A172 (cell line): ENCODE measurements at regions not wholly inside any gene's neighbourhood (a gene's known extent, or its start where the extent isn't known, plus 50 kb on each side); places are given as distances from the start of the nearest gene placed in this dataset.

Experiments
- DNase-seq: peaks from one replicate; pipeline ENCODE4 v3.0.0-alpha.2; 2015; ENCODE audit warnings: low spot score

DNA sequence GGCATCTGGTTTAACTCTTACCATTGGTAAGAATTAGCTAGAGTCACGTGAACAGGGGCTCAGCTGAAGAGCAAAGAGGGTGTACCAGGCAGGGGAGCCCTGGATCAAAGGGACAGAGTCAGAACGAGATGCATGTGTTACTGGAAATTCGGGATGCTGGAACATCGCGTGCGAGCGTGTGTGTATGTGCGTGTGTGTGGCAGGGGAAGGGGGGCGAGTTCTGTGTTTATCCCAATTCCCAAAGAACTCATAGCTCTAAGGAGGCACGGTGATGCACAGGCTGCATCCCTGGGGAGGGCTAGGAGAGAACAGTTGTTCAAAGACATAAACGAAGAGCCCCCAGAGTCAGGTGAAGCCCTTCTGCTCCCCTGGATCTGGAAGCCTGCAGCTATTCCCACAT, 353.3 kb downstream of the GADD45G start:
- DNase-seq = no peak

DNA sequence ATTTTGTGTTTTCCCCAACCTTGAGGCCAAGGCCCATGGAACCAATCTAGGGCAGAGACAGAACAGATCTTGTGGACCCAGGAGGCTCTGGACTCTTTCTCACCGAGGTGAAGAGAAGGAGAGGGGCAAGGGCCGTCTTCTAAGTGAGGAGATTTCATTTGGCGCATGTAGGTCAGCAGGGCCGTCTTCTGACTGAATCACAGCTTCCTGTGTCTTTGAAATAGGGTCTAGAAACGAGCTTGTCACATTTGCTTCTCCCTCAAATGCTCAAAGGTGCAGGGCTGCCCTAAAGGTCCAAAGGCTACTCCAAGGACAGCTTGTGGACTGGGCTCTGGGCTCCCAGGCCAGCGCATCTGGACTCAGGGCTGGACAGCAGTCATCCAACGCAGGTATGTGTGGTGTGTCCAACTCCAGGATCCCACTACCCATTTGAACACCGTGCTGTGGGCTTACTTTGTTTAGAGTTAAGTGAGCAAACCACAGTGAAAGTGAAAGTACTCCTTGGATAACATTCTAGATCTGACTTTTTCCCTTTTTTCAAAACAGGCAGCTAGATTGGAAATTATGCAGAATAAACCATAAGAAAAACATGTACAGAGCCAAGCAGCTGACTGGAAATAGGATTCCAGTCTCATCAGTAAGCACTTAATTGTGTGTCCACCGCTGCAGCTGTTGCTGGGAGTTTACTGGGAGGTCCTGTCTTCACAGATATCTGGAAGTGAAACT, 357.0 kb downstream of the GADD45G start:
- no peak for DNase-seq

DNA sequence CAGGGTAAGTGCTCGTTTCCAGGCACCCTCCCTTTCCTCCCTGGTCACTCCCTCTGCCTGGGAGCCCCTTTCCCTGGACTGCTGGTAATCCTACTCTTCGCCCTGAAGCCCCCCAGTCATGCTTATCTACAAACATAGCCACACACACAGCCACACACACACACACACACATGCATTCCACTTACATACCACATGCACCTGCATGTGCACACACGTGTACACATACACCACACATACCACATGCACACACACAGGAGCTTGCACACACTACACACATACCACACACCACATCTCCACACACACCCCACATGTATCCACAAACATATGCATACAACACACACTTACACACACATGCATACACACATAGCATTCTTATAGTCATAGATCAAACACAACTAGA, 358.5 kb downstream of the GADD45G start:
- no peak for DNase-seq

DNA sequence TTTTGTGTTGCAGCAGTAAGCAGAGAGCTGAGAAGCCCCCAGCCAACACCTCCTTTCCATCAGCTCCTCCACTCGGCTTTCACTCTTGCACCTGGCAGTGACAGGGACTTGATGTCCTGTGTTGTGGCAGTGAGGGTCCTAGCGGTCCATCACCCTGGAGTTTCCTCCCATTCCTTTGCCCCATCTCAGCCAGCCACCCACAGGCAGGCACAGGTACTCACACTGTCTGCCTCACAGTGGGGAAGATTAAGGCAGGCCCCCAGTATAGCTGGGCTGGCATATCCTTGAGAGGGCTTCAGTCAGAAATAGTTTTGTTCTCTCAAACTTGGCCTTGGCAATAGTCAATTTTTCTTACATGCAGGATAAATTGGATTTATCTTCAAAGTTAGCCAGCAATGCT, 362.7 kb downstream of the GADD45G start:
- DNase-seq = no peak

DNA sequence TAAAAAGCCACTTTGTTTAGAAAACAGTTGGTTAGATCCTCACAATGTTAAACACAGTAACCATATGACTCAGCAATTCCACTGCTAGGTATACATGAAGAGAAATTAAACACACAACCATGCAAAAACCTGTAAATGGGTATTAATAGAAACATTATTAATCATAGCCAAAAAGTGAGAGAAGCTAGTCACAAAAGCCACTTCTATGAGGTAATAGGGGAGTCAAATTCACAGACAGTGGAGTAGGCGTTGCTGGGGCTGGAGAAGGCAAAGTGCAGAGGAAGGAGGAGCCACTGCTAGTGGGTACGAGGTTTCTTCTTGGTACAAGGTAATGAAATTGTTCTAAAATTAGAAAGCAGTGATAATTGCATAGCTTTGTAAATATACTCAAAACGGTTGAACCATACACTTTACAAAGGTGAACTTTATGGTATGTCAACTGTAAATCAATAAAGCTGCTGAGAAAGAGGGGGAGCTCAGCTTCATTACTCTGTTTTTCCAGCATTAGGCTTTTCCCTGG, 364.4 kb downstream of the GADD45G start:
- DNase-seq = no peak

DNA sequence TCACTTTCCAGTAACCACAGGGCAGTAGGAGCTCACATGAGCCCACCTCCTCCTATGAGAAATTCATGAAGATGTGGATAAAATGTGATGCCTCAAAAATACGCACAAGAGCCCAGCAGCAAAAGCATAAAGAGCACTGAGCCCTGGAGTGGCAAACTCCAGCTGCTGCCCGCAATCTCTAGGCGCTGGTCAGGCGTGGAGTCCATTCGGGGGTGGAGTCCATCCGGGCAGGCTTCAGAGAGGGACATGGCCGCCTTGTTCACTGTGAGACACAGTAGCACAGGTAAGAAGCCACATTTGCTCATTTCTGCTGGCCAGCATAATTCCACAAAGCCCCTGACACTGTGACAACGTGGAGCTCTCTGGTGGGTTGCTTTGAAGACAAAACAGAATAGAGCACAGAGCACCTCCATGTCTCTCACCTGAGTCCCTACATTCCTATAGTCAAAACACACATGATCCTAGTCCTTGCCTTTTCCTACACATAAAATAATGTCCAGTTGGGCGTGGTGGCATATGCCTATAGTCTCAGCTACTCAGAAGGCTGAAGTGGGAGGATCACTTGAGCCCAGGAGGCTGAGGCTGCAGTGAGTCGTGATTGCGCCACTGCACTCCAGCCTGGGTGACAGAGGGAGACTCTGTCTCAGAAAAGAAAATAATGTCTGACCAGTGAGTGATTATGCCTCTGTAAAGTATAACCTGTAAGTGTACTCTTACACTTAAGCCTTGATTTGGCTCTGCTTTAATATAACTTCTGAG, 365.2 kb downstream of the GADD45G start:
- DNase-seq = no peak

DNA sequence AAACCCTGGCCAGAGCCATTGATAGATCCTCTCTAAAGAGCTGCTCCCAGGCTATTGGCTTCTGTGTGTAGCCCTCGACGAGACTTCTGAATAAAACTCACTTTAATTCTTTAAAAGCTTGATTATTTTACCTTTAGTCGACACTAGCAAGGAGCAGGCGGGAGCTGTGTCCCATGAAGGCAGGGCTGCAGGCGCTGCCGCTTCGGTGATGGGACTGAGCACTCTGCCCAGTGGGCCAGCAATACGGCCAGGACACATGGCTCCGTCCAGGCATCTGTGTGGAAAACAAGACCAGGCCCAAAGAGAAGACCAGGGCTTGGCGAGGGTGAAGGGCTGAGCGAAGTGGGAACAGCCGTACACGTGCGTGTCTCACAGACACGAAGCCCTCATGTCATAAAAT, 365.9 kb downstream of the GADD45G start:
- no peak for DNase-seq

DNA sequence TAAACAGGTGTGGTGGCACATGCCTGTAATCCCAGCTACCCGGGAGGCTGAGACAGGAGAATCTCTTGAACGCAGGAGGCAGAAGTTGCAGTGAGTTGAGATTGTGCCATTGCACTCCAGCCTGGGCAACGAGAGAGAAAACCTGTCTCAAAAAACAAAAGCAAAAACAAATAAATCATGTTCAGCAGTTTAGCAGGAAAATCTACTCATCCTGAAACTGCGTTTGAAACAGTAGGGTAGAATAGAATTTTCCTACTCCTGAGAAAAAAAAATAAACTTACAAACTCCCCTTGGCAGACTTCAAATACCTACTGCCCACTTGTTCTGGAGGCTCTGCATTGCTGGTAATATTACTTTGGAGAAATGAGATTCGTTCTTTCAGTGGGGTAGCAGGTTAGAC, 367.7 kb downstream of the GADD45G start:
- DNase-seq = no peak

DNA sequence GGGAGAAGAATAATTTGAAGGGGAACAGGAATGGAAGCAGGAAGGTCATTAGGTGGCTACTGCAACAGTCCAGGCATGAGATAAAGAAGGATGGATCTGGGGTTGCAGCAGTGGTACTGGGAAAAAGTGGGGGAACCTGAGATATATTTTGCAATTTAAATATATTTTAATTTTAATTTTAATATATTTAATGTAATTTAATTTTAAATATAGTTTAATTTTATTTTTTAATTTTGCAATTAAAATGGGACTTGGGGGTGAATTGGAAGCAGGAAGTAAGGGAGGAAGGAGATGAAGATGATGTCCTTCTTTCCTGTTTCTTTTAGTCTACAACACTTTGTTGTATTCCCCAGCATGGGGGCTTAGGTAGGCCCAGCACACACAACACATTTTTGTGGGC, 369.8 kb downstream of the GADD45G start:
- no peak for DNase-seq

DNA sequence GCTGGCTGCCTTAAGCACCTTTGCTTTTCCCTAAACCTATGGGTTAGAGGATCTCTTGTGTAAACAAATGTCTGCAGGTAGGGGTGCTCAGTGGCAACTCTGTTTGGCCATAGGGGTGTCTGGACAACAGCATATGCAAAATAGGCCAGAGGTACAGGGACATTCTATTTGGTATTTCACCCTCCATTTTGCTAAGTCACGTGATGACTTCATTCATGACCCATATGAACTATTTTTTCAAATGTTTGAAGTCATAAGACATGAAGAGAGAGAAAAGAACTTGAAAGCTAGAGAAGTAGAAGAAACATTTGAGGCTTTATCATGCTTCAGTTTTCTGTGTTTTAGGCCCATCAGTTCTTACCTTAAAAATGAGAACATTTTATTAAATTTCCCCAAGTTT, 370.2 kb downstream of the GADD45G start:
- no peak for DNase-seq

DNA sequence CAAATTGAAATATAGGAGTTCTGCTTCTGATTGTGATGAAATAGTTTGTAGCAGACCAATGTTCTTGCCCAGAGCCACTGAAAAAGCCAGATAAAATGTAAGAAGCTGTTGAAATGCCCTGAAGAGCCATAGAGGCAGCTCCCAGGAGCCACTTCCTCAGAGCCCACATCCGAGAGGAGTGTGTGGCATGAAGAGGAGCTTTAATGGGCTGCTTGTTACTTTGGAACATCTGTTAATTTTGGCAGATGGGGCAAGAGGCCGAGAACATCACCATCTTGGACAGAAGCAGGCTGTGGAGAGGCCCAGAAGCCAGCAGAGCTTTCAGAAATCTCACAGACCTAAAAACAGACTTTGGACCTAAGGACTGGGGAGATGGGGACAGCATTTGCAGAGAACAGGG, 370.8 kb downstream of the GADD45G start:
- DNase-seq = no peak

DNA sequence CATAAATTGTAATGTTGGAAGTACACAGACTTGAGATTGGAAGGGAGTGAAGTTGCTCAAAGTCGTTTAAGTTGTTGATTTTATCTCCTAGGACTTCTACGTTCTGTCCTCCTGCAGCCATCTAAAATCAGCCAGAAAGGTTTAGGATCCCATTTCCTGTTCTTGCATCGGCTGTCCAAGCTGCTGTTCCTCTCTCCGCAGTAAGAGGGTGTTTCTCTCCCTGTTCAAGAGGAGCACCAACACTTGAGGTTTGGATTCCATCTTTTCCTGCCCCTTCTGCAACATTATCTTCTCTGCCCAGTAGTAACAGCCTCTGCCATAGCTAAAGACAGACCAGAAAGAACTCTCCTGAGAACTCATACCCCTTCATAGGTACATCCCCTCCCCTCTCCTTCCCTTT, 373.4 kb downstream of the GADD45G start:
- peak; percentile 41 for DNase-seq

DNA sequence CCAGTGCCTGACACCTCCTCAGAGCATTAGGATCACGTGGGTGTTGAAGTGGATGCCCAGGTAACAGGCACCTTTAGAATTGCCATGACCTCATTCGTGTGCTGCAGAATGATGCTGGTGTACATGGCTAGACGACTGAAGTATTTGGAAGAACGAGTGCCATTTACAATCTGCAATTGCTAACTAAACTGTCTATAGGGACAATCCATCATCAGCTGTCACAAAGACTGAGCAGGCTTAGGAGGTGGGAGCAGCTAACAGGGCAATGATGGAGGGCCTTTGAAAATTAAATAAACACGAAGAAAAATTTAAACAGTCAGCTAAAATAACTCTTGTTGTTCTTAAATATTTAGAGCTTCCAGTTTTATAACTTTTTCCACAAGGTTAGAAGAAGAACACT, 375.8 kb downstream of the GADD45G start:
- no peak for DNase-seq

DNA sequence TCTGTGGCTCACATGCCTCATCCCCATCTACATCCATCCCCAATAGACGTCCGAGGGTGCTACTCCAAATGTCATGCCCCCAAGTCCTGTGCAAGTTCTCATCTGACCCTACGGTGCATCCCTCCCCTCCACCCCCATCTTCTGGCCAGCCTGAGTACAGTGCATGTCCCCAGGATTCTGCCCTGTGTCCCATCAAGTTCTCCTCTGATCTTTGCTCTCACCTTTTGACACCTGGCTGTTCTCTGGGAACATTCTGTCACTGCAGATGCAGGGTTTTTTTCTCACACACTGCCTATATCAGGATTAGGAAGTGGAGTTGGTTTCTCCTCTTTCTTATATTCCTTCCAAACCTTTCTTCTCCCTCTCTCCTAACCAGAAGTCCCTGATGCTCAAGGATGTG, 377.2 kb downstream of the GADD45G start:
- DNase-seq = no peak

DNA sequence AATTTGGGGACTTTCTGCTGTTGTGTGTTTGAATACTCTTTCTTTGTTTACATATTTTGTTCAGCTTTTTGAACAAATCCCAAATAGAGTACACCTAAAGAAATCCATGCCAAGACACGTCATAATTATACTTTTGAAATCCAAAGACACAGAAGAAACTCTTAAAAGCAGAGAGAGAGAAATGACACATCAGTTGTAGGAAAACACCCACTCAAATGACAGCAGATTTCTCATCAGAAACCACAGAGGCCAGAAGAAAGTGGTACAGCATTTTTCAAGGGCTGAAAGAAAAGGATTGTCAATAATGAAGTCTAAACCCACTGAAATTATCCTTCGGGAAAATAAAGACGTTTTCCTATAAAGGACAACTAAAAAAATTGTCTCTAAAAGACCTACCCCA, 378.6 kb downstream of the GADD45G start:
- no peak for DNase-seq

DNA sequence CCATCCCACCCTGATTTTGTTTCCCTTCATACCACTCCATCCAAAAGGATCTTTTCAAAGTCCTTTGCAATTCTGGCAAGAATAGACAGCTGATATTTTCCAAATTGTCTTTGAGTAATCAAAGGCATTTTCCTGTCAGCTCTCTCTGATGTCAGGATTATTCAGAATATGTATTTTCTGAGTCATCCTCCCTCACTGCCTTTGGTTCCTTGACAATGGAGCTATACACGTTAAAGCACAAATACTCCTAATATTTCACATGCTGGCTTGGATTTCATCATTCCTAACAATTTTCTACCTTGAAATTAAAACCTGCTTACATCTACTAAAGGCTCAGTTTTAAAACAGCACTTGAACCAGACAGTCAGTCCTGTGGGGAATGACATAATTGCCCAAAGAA, 379.4 kb downstream of the GADD45G start:
- no peak for DNase-seq

DNA sequence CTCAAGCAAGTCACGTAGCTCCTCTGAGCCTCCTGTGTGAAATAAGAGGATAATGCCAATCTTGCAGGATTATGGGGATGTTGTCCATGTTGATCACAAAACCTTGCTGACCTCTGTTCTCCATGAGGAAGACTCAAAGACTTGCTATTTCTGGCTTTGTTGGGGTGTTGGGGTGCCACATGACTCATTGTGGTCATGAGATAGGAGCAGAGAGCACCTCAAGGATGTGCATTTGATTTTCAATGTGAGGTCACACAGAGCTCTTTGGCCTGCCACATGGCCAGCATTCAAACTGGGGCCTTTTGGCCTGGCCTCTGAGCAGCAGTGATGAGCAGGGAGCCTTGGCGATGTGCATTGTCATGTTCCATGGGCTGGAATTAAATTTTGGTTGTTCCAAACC, 380.3 kb downstream of the GADD45G start:
- DNase-seq = no peak

DNA sequence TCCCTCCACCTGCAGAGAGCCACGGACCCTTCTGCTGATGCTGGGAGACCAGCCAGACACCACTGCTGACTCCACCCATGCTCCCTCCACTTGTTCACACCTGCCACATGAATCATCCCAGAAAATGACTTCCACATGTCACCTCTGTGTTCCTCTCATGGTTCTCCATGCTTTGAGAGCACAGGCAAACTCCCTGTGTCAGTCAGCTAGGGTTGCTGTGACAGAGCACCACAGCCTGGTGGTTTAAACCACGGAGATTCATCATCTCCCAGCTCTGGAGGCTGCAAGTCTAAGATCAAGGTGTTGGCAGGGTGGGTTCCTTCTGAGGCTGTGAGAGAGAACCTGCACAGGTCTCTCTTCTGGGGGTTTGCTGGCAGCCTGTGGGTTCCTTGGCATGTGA, 381.4 kb downstream of the GADD45G start:
- DNase-seq = no peak

DNA sequence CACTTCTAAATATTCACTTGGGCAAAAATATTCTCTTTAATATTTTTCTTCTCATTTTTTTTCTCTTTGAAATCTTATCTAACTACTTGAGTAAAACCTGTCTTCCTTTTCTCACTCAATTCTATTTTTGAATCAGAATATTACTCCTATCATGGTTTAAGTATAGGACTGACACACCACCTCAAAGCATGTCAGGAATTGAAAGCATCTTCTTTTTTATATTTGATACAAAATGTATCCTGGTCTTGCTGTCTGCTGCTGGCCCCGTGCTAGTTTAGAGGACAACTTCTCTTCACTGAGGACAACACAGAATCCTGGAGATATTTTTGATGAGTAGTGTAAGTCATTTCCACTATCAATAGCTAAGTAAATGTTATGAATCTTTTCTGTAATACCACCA, 383.6 kb downstream of the GADD45G start:
- no peak for DNase-seq

DNA sequence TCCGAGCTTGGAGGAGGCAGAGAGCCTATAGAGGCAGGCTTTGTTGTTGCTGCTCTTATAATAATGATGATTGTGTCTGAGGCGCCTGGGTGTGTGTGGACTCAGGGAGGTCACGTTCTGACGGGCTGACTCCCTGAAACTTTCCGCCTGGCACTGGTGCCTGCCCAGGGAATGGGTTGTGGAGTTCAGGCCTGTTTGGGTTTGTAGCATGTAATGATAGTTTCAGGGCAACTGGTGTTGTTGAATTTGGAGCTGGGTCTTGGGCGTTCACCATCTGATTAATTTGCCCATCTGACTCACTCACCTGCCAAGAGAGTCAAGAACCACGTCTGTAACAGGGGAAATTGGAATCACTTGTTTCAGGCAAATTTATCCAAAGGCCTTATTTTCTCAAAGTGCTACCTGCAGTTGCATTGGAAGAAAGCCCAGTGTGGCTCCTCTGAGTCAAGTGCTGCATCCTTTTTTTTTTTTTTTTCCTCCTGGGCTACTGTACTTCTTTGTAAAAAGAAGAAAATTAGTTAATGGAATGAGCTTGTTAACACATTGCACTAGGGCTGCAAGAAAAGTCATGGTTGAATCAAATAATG, 386.5 kb downstream of the GADD45G start:
- no peak for DNase-seq

DNA sequence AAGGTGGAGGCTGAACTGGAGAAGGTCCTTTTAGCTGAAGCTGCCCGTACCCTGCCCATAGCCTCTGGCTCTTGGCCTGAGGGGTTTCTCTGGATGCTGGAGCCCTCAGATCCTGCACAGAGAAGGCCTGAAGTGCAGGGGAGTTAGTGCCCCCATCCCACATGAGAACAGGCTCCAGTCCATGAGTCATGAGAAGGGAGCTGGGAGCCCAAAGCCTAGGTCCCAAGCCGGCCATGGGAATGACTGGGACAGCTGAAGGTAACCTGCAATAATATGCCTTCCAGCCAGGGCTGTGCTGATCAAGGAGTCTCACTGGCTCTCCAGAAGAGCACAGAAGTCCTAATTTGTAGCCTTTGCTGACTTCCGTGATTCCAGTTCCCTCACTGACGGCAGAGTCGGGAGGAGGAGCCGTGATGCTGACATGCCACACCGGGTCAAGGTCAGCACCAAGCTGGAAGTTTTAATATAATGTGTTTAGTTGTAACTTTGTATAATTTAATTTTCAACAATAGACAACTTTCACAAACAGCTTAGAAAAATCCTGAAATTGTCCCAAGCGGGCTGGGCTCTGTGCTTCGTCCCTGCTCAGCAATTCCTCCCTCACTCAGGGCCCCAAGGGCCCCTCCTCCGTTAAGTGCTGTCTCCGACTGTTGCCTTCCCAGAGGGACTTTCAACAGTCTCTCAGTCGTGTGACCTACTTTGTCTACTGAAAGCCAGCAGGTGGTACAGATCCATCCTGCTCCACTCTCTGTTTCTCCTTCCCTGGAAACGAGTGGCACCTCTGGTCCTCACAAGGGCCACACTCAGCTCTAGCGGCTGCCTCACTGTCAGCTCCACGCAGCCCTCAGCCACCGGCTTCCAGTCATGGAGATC, 387.8 kb downstream of the GADD45G start:
- no peak for DNase-seq
